ENCODE measurements at regions not wholly inside any gene's neighbourhood (a gene's known extent, or its start where the extent isn't known, plus 50 kb on each side); places are given as distances from the start of the nearest gene placed in this dataset.

- H3K4me1 ChIP-seq, result peaks cover 7% of the 10 kb centered on the region
- TF ChIP-seq, protein P1, sequence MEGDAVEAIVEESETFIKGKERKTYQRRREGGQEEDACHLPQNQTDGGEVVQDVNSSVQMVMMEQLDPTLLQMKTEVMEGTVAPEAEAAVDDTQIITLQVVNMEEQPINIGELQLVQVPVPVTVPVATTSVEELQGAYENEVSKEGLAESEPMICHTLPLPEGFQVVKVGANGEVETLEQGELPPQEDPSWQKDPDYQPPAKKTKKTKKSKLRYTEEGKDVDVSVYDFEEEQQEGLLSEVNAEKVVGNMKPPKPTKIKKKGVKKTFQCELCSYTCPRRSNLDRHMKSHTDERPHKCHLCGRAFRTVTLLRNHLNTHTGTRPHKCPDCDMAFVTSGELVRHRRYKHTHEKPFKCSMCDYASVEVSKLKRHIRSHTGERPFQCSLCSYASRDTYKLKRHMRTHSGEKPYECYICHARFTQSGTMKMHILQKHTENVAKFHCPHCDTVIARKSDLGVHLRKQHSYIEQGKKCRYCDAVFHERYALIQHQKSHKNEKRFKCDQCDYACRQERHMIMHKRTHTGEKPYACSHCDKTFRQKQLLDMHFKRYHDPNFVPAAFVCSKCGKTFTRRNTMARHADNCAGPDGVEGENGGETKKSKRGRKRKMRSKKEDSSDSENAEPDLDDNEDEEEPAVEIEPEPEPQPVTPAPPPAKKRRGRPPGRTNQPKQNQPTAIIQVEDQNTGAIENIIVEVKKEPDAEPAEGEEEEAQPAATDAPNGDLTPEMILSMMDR (IDR thresholded peaks at IDR 0.05), result no peak
- DNase-seq, result no peak
- ATAC-seq, result no peak
- no peaks in the 10 kb centered on the region for H3K27me3 ChIP-seq (ENCODE audit: low read depth)
- H3K4me3 ChIP-seq, result no peak overlapping the region
- intact Hi-C loops (cut with DNase I), result no loop called here
- H3K36me3 ChIP-seq, result no peaks in the 10 kb centered on the region
- no peaks in the 10 kb centered on the region for H3K9me3 ChIP-seq
- no peak overlapping the region for H3K27ac ChIP-seq
Measured at GRCh38 chr2:60317034-60317386, 236.4 kb downstream of the BCL11A start.

- DNase-seq (no peak), ATAC-seq (no peak)
- peaks cover 7% of the 10 kb centered on the region for H3K4me1 ChIP-seq
Measured at GRCh38 chr2:60316381-60317033, 236.9 kb downstream of the BCL11A start.

DNA sequence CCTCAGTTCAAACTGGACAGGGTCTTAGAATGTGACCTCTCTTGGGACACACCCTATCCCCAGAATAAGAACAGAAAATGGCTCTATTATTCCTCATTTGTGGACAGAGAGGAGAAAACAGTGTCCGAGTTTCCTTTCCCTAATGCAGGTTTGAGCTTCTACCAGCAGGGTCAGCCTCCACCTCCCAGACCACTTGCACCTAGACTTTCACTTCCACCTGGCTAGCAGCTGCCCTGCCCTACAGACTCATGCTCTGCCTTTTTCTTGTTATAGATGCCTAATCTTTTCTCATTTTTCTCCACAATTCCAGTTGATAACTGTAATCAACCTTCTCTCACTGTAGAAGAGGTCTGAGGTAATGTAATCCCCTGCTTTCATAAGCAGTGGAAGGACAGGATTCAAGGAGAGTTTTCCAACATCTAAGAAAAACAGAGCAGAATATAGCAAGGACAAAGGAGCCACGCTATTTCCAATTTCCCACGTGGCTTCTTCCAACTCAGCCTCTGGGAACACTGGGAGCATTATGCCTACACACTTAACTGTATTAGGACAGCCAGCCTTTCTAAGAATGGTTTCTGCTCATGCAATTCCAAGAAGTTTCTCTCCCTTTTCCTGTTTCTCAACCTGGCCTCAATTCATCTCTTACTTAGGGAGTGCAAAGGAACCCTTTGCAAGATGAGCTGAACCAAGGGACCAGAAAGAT, 239.8 kb downstream of the BCL11A start:
- Histone ChIP-seq H3K36me3 (no peaks in the 10 kb centered on the region), H3K4me3 (no peak overlapping the region), H3K27ac (no peak overlapping the region), H3K9me3 (no peaks in the 10 kb centered on the region), H3K27me3 (ENCODE audit: low read depth) (no peaks in the 10 kb centered on the region), H3K4me1 (peaks cover 7% of the 10 kb centered on the region)
- TF ChIP-seq, protein P1 (IDR thresholded peaks at IDR 0.05), result no peak
- intact Hi-C loops (cut with DNase I), result no loop called here
- ATAC-seq, result no peak
- no peak for DNase-seq

More at GRCh38 chr2:60316381-60317033, 236.9 kb downstream of the BCL11A start:
- Histone ChIP-seq H3K4me3 (no peak overlapping the region), H3K27me3 (ENCODE audit: low read depth) (no peaks in the 10 kb centered on the region), H3K36me3 (no peaks in the 10 kb centered on the region), H3K27ac (no peak overlapping the region), H3K9me3 (no peaks in the 10 kb centered on the region)
- TF ChIP-seq, protein P1 (IDR thresholded peaks at IDR 0.05), result no peak
- intact Hi-C loops (cut with DNase I), result no loop called here

- Histone ChIP-seq H3K4me3 (no peak overlapping the region), H3K9me3 (no peaks in the 10 kb centered on the region), H3K4me1 (peaks cover 2% of the 10 kb centered on the region), H3K36me3 (no peaks in the 10 kb centered on the region), H3K27me3 (ENCODE audit: low read depth) (no peaks in the 10 kb centered on the region), H3K27ac (no peak overlapping the region)
- DNase-seq (no peak), ATAC-seq (no peak)
- TF ChIP-seq, protein P1 (IDR thresholded peaks at IDR 0.05), result no peak
- intact Hi-C loops (cut with DNase I), result no loop called here
Measured at GRCh38 chr2:60312618-60313017, 240.8 kb downstream of the BCL11A start.

DNA sequence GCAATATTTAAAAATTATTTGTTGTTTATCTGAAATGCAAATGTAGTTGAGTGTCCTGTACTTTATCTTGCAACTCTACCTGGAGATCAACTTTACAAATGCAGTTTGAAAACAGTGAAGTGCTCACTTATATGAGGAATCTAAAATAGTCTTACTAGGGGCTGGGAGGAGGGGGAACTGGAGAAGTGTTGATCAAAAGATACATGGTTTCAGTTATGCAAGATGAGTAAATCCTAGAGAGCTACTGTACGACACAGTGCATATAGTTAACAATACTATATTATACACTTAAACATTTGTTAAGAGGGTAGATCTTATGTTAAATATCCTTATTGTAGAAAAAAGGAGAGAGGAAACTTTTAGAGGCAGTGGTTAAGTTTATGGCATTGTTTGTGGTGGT, 241.9 kb downstream of the BCL11A start:
- Histone ChIP-seq H3K36me3 (no peaks in the 10 kb centered on the region), H3K27ac (no peak overlapping the region), H3K4me1 (no peaks in the 10 kb centered on the region), H3K4me3 (no peak overlapping the region), H3K9me3 (no peaks in the 10 kb centered on the region), H3K27me3 (ENCODE audit: low read depth) (no peaks in the 10 kb centered on the region)
- intact Hi-C loops (cut with DNase I), result no loop called here
- DNase-seq, result no peak
- no peak for ATAC-seq
- TF ChIP-seq, protein P1 (IDR thresholded peaks at IDR 0.05), result no peak
